Activated CD8-positive, alpha-beta memory T cell treated with anti-CD3 and anti-CD28 coated beads, Interleukin-2, amount 50 U/mL, for 1 hour (primary cell): ENCODE measurements at regions not wholly inside any gene's neighbourhood (a gene's known extent, or its start where the extent isn't known, plus 50 kb on each side); places are given as distances from the start of the nearest gene placed in this dataset.
"Not testable (repeated sequence)": the region's sequence is repeated elsewhere in the genome, so short reads cannot be mapped to it uniquely, and the experiment has no call there.

Experiments
- DNase-seq: peaks from one replicate; pipeline ENCODE4 v3.0.0-alpha.2; 2020; ENCODE audit errors: extremely low read depth

GRCh38 chr2:6196449-6196848, 504.3 kb downstream of the SOX11 start:
- no peak for DNase-seq

DNA sequence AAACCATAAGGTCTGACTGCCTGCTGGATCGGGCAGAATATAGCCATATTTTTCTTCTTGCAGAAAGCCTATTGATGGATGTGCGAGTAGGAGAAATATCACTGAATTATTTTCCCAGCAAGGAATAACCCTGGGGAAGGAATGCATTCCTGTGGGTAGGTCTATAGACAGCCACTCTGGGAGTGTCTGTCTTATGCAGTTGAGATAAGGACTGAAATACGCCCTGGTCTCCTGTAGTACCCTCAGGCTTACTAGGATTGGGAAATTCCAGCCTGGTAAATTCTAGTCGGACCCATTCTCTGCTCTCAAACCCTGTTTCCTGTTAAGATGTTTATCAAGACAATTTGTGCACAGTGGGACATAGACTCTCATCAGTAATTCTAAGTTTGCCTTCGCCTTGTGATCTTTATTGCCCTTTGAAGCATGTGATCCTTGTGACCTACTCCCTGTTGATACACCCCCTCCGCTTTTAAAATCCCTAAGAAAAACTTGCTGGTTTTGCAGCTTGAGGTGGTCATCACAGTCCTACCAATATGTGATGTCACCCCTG, 506.3 kb downstream of the SOX11 start:
- not testable (repeated sequence) for DNase-seq

DNA sequence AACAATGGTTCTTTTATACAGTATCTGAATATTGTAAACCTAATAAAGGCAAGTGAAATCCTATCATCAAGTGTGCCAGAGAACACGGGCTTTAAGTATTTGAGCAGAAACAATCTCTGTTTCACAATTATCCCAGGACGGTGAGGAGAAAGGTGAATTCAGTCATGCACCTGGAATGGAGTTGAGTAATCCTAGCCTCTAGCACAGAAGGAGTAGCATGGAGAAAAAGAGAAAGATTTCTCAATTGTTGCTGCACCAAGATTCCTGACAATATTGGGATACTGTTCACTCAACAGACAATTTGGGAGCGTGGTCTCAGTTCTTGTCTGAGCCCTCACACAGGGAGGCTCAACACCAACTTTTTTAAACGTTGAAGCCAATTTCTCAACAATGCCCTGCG, 510.6 kb downstream of the SOX11 start:
- no peak for DNase-seq

- no peak for DNase-seq
These were observed 511.2 kb downstream of the SOX11 start for GRCh38 chr2:6203291-6203959.

GRCh38 chr2:6206882-6207281, 514.7 kb downstream of the SOX11 start:
- no peak for DNase-seq

- DNase-seq: no peak
These were observed 519.1 kb downstream of the SOX11 start for GRCh38 chr2:6211236-6211635.

- no peak for DNase-seq
These were observed 520.3 kb downstream of the SOX11 start for GRCh38 chr2:6212491-6212890.

- no peak for DNase-seq
These were observed 521.0 kb downstream of the SOX11 start for GRCh38 chr2:6213056-6213780.

DNA sequence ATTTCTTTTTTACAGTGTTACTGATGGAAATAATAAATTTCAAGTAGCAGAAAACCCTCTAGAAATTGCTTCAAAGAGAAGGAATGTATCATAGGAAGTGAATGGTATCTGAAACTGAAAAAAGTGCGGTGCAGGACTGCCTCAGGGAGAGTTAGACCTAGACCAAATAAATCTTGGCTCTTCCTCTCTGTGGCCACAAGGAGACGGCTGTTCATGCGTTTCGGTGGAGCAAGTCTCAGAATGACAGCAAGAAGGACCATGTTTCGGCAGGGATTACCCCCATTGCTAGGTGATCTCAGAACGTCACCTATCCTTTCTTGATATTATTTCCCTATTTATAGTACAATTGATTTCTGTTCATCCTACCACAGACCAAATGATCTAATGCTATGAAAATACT, 522.3 kb downstream of the SOX11 start:
- DNase-seq: no peak

DNA sequence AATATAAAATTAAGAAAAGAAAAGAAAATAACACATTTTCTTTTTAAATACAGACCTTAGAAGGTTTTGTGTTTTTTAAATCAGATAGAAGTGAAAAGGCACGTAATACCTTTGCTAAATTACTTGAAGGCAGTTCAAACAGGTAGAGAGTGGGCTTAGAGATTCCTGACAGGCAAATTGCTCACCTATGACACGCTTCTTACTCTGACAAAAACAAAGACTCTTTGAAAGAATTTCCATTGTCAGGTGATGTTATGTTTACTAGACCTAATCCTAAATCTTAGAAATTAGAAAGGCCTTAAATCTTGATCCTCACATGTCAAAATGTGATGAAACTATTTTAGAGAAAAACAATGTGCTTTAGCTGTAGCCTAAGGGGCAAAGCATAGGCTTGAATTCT, 522.9 kb downstream of the SOX11 start:
- DNase-seq: no peak

DNA sequence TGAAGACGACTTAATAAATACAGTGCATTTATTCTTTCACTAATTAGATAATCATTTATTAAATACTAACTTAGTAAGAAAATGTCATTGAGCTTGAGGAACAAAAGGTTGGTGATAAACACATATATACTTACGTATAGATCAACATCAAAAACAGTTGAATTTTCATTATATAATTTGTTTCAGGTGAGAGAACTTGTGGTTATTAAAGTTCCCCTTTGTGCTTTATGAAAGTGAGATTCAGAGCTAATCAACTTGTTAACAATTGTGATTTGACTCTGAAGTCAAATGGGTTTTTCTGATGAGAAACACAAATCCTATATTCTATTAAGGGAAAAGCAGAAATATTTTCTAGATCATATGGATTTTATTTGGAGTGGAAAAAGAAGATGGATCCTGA, 524.0 kb downstream of the SOX11 start:
- DNase-seq: no peak

DNA sequence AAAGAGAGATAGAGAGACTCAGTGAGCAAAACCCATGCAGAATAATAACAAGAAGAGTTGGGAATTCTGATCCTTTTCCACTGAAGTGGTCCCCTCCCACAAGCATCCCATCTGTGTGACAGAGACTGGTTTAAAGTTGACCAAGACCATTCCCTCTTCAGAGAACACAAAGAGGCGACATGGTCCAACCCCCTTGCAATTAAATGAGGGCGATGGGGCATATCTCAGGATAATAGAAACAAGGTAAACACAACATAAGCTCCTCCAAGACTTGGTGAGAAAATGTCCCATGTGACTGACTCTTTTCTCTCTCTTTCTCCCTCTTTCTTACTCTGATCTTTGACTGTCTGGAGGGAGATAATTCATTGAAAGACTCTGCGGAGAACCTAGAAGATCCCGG, 526.7 kb downstream of the SOX11 start:
- DNase-seq: no peak

DNA sequence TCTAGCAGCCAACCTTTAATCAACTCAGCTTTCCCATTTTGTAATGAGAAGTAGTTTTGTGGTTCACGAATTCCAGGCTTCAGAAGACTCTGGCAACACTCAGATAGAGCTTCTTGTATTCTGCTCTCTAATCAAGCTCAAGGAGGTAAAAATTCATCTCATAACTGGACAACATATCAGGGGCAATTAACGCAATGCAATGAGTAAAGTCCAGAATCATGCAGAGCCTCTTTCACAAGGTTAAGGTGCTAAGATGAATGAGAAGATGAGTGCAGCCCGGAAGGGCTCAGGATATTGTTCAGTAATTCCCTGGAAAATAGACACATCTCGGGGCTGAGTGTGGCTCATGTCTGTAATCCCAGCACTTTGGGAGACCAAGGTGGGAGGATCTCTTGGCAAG, 527.7 kb downstream of the SOX11 start:
- DNase-seq: no peak

DNA sequence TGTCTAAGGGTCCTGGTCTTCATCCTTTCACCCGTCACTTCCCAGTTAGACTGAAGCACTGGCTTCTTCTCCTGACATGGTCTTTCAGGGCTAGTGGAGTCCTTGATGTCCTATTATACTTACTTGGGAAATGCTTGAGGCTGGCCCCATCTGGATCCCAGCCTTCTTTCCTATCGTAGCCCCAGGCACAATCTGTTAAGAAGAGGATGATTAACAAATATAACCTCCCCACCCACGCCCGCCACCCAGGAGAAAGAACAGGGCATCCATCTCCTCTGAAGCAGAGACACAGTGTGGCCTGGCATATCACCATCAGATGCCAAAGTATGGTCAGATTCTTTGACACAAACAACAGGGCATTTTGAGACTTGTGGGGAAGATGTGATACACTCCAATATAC, 530.1 kb downstream of the SOX11 start:
- DNase-seq: no peak

- DNase-seq: no peak
These were observed 532.1 kb downstream of the SOX11 start for GRCh38 chr2:6224267-6224666.

DNA sequence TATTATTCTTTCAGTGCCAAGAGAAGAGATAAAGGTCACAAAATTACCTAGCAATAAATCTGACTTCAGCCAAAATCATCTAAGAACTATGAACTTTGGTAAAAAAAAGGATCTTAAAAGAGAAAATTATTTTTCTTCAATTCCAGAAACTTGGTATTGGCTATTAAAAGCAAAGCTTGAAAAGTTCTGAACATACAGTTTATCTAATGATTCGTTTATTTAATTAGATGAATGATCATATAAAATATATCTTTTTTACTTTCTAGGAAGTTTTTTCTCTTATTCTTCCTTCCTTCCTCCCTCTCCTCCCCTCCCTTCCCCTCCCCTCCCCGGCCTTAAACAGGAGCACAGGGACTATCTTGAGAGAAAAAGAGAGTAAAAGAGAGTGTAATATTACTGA, 536.1 kb downstream of the SOX11 start:
- DNase-seq: no peak

- DNase-seq: no peak
These were observed 539.0 kb downstream of the SOX11 start for GRCh38 chr2:6231166-6231565.

GRCh38 chr2:6233993-6234392, 541.8 kb downstream of the SOX11 start:
- no peak for DNase-seq

DNA sequence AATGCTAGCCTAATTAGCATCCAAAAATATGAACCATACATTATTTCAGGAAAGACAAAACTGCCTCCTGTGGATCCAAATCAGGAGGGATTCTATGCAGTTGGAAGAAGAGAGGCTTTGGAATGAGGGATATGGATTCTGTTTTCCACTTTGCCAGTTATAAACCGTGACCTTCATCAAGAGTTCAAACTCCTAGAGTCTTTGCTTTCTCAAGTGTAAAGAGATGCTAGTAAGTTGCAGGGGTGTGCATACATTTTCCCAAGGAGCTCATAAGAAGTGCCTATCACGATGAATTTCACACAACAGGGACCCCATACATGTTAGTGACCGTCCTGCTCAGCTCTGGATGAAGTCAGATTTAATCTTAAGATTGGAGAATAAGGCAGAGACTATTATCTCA, 542.5 kb downstream of the SOX11 start:
- DNase-seq: no peak

DNA sequence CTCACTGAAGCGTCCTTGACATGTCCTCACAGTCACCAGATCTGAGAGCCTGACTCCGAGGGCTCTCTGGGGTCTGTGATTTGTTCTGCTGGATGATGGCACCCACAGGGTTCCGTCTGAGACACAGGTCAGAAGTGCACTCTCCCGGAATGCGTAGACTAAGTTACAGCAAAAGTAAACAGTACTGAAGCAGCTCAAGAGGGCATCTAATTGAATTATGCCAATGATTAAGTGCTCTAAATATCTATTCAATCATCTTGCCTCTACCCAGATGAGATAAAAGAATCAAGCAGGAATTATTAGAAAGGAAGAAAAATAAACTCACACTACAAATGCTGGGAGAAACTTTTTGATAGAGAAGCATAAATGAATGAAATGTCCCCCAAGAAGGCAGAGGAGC, 544.1 kb downstream of the SOX11 start:
- no peak for DNase-seq

DNA sequence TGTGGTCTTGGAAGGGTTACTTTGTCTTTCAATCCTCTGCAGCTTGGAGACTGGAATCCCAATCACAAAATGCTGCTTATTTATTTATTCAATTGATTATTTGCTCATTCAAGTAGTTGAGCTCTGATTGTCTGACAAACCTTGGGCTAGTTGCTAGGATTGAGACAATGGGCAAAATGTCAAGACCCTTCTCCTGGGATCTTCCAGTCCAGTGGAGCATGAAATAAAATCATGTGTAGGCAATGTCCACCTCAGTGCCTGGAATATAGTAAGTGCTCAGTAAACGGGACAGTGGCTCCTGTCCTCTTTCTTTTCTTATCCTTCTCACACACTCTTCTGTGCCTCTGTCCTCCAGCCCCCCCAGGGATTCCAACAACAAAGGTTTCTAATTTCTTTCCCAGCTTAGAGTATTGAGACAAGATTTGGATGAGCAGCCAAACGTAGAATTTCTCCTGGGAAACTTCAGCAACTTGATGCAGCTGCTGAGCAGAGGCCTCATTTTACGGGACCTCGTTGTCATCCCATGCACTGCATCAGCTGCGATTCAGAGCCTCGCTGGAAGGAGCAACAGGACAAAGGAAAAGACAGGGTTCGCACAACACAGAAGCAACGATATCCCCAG, 545.0 kb downstream of the SOX11 start:
- DNase-seq: no peak

DNA sequence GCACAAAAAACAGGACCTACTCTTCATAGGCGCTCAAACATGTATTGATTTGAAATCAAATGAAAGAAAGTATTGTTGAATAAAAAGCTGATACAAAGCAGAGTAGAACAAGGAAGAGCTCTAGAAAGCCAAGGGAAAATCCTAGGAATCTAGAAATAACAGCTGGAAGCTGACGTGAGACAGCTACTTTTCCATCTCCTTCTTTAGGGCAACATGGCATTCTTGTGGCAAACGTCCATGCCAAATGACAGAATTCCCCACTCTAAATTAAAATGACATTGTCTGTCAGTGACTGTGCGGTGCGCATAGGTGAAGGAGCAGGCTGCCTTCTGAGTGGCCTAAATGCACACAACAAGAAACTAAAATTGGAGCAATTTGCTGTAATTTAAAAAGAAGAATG, 557.4 kb downstream of the SOX11 start:
- no peak for DNase-seq

- DNase-seq: no peak
These were observed 562.3 kb downstream of the SOX11 start for GRCh38 chr2:6254441-6254840.
